Neural cell (in vitro differentiated cells): ENCODE measurements at regions not wholly inside any gene's neighbourhood (a gene's known extent, or its start where the extent isn't known, plus 50 kb on each side); places are given as distances from the start of the nearest gene placed in this dataset.

Source experiments
- H2AFZ ChIP-seq: fragments of 200-600, 300-800 bp; sonication (generic), shearing (Covaris generic); 2 replicates; pipeline ENCODE4 v1.6.0; 2014; ENCODE audit warnings: low read depth, mild to moderate bottlenecking, antibody characterized with exemption, low read length, moderate library complexity
- H3F3A ChIP-seq: fragments of 200-600 bp; shearing (Covaris generic); 2 replicates; pipeline ENCODE4 v1.6.1; 2016; ENCODE audit warnings: mild to moderate bottlenecking, moderate library complexity, mixed read lengths, antibody characterized with exemption, low read length; ENCODE audit not compliant: insufficient read depth, poor library complexity, severe bottlenecking
- H3K27ac ChIP-seq: fragments of 200-600, 300-800 bp; sonication (generic), shearing (Covaris generic); 2 replicates; pipeline ENCODE4 v1.5.1; 2014; ENCODE audit warnings: mild to moderate bottlenecking, low read length, moderate library complexity
- H3K27me3 ChIP-seq: fragments of 300-800, 200-600 bp; sonication (generic), shearing (Covaris generic); 2 replicates; pipeline ENCODE4 v1.6.0; 2014; ENCODE audit warnings: mild to moderate bottlenecking, low read depth, low read length, moderate library complexity; ENCODE audit not compliant: insufficient read depth
- H3K36me3 ChIP-seq: fragments of 300-800, 200-600 bp; sonication (generic), shearing (Covaris generic); 2 replicates; pipeline ENCODE4 v1.5.1; 2014; ENCODE audit warnings: mild to moderate bottlenecking, antibody characterized with exemption, low read length, moderate library complexity; ENCODE audit not compliant: insufficient read depth
- H3K4me2 ChIP-seq: fragments of 300-800, 200-600 bp; sonication (generic), shearing (Covaris generic); 2 replicates; pipeline ENCODE4 v1.6.0; 2014; ENCODE audit warnings: mild to moderate bottlenecking, low read length
- H3K4me3 ChIP-seq: fragments of 300-800, 200-600 bp; sonication (generic), shearing (Covaris generic); 2 replicates; pipeline ENCODE4 v1.5.1; 2014; ENCODE audit warnings: mild to moderate bottlenecking, low read length, moderate library complexity
- H3K79me2 ChIP-seq: fragments of 200-600 bp; shearing (Covaris generic); replicated peaks from 2 replicates; pipeline ENCODE4 v1.6.0; 2014; ENCODE audit warnings: mild to moderate bottlenecking, low read length, moderate library complexity; ENCODE audit not compliant: insufficient read depth
- H3K9ac ChIP-seq: fragments of 300-800, 200-600 bp; sonication (generic), shearing (Covaris generic); 2 replicates; pipeline ENCODE4 v1.6.1; 2016; ENCODE audit warnings: mild to moderate bottlenecking, low read length, mixed read lengths
- H3K9me2 ChIP-seq: fragments of 200-600 bp; shearing (Covaris generic); 2 replicates; pipeline ENCODE4 v1.6.1; 2016; ENCODE audit warnings: mild to moderate bottlenecking, low read length, mixed read lengths; ENCODE audit not compliant: insufficient read depth
- H3K9me3 ChIP-seq: fragments of 200-600, 300-800 bp; sonication (generic), shearing (Covaris generic); 2 replicates; pipeline ENCODE4 v1.6.1; 2016; ENCODE audit warnings: mild to moderate bottlenecking, mixed run types, low read length, moderate library complexity, mixed read lengths
- H4K20me1 ChIP-seq: fragments of 200-600 bp; shearing (Covaris generic); 2 replicates; pipeline ENCODE4 v1.6.1; 2016; ENCODE audit warnings: mild to moderate bottlenecking, mixed run types; ENCODE audit not compliant: insufficient read depth
- CTCF ChIP-seq: fragments of 450-650 bp; IDR thresholded peaks from 2 replicates; pipeline ENCODE4 v1.5.1; 2014; ENCODE audit warnings: antibody characterized with exemption, mild to moderate bottlenecking, moderate library complexity; ENCODE audit not compliant: poor library complexity, severe bottlenecking
- EP300 ChIP-seq: fragments of 450-650 bp; conservative IDR thresholded peaks from 2 replicates; pipeline ENCODE4 v1.6.1; 2014; ENCODE audit warnings: antibody characterized with exemption, mild to moderate bottlenecking, moderate library complexity; ENCODE audit not compliant: poor library complexity, severe bottlenecking
- EZH2 ChIP-seq: fragments of 200-600, 300-800 bp; shearing (Covaris generic), sonication (generic); IDR thresholded peaks from 2 replicates; pipeline ENCODE4 v1.6.1; 2014; ENCODE audit warnings: antibody characterized with exemption, low read length, borderline replicate concordance, mild to moderate bottlenecking; ENCODE audit not compliant: insufficient read depth, poor library complexity, severe bottlenecking
- MXI1 ChIP-seq: fragments of 450-650 bp; conservative IDR thresholded peaks from 2 replicates; pipeline ENCODE4 v1.6.1; 2014; ENCODE audit warnings: antibody characterized with exemption, mild to moderate bottlenecking; ENCODE audit not compliant: poor library complexity, severe bottlenecking
- POLR2AphosphoS5 ChIP-seq: IDR thresholded peaks from 2 replicates; pipeline ENCODE4 v1.6.1; 2012
- RAD21 ChIP-seq: fragments of 450-650 bp; conservative IDR thresholded peaks from 2 replicates; pipeline ENCODE4 v1.6.1; 2014; ENCODE audit warnings: antibody characterized with exemption, mild to moderate bottlenecking, moderate library complexity
- SMC3 ChIP-seq: fragments of 450-650 bp; conservative IDR thresholded peaks from 2 replicates; pipeline ENCODE4 v1.6.1; 2014; ENCODE audit warnings: antibody characterized with exemption, mild to moderate bottlenecking, moderate library complexity; ENCODE audit not compliant: poor library complexity
- TAF1 ChIP-seq: IDR thresholded peaks from 2 replicates; pipeline ENCODE4 v1.6.1; 2012; ENCODE audit warnings: low read depth
- TF ChIP-seq, protein P1 (sequence below): IDR thresholded peaks from 2 replicates; pipeline ENCODE4 v1.6.1; 2012; ENCODE audit warnings: borderline replicate concordance

DNA sequence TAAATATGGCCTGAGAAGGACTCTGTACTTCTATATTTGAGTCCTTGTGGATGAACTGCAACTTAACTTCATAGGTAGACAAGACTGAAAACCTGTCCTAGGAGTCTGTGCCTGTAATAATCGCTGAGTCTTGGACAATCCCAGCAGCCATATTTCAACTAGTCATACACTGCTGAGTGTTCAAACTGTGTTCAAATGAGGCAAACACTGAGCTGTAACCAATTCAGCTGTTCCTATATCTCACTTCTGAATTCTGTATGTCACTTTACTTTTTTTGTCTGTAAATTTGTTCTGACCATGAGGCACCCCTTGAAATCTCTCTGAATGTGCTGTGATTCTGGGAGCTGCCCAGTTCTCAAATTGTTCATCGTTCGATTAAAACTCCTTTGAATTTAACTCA is 72.4 kb downstream of the FOXF2 start:
- no peak overlapping the region for H3K4me2 ChIP-seq
- TF ChIP-seq, protein P1, sequence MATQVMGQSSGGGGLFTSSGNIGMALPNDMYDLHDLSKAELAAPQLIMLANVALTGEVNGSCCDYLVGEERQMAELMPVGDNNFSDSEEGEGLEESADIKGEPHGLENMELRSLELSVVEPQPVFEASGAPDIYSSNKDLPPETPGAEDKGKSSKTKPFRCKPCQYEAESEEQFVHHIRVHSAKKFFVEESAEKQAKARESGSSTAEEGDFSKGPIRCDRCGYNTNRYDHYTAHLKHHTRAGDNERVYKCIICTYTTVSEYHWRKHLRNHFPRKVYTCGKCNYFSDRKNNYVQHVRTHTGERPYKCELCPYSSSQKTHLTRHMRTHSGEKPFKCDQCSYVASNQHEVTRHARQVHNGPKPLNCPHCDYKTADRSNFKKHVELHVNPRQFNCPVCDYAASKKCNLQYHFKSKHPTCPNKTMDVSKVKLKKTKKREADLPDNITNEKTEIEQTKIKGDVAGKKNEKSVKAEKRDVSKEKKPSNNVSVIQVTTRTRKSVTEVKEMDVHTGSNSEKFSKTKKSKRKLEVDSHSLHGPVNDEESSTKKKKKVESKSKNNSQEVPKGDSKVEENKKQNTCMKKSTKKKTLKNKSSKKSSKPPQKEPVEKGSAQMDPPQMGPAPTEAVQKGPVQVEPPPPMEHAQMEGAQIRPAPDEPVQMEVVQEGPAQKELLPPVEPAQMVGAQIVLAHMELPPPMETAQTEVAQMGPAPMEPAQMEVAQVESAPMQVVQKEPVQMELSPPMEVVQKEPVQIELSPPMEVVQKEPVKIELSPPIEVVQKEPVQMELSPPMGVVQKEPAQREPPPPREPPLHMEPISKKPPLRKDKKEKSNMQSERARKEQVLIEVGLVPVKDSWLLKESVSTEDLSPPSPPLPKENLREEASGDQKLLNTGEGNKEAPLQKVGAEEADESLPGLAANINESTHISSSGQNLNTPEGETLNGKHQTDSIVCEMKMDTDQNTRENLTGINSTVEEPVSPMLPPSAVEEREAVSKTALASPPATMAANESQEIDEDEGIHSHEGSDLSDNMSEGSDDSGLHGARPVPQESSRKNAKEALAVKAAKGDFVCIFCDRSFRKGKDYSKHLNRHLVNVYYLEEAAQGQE, result no peak
- no peak for TF ChIP-seq EZH2
- TF ChIP-seq MXI1, result no peak
- TF ChIP-seq SMC3, result no peak
- TF ChIP-seq RAD21, result no peak
- TF ChIP-seq CTCF, result no peak
- no peak for TF ChIP-seq TAF1
- TF ChIP-seq EP300, result no peak
- no peak for TF ChIP-seq POLR2AphosphoS5
- no peaks in the 10 kb centered on the region for H3K36me3 ChIP-seq
- H3F3A ChIP-seq, result no peaks in the 10 kb centered on the region
- no peak overlapping the region for H2AFZ ChIP-seq
- no peaks in the 10 kb centered on the region for H3K9me3 ChIP-seq
- no peak overlapping the region for H3K27ac ChIP-seq
- no peak overlapping the region for H3K4me3 ChIP-seq
- H4K20me1 ChIP-seq, result no peaks in the 10 kb centered on the region
- no peaks in the 10 kb centered on the region for H3K27me3 ChIP-seq
- no peak overlapping the region for H3K9ac ChIP-seq
- no peaks in the 10 kb centered on the region for H3K79me2 ChIP-seq
- H3K9me2 ChIP-seq, result no peaks in the 10 kb centered on the region

DNA sequence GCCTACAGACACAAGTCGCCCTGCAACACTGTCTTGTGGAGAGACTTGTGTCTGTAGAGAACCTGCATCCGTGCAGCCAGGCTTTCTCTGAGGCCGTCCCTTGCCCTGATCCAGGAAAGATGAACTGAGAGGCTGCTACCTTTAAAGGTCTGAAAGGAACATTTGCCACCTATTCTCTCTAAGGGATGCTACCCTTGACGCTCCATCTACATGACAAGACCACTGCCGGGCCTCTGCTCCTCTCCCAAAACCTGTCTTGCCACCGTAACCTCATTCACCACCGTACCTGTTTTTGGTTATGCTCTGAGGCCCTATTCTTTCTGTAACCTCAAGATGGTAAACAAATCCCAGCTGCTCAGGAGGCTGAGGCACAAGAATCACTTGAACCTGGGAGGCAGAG is 73.9 kb downstream of the FOXF2 start:
- no peak overlapping the region for H3K9ac ChIP-seq
- H3K4me2 ChIP-seq, result no peak overlapping the region
- H3K27ac ChIP-seq, result no peak overlapping the region
- H4K20me1 ChIP-seq, result no peaks in the 10 kb centered on the region
- no peak overlapping the region for H2AFZ ChIP-seq
- H3K4me3 ChIP-seq, result no peak overlapping the region
- H3K36me3 ChIP-seq, result no peaks in the 10 kb centered on the region
- H3K27me3 ChIP-seq, result no peaks in the 10 kb centered on the region
- no peaks in the 10 kb centered on the region for H3F3A ChIP-seq
- no peaks in the 10 kb centered on the region for H3K79me2 ChIP-seq
- TF ChIP-seq TAF1 (no peak), EP300 (no peak), POLR2AphosphoS5 (no peak), MXI1 (no peak), CTCF (no peak), EZH2 (no peak)
- TF ChIP-seq, protein P1, result no peak
- no peaks in the 10 kb centered on the region for H3K9me3 ChIP-seq
- no peaks in the 10 kb centered on the region for H3K9me2 ChIP-seq
